Gastroesophageal sphincter (tissue), 4 donors: ENCODE measurements at regions not wholly inside any gene's neighbourhood (a gene's known extent, or its start where the extent isn't known, plus 50 kb on each side); places are given as distances from the start of the nearest gene placed in this dataset.

Experiments
- ATAC-seq: fragments of 150-250 bp; one replicate; pipeline ENCODE4 v1.9.1; 2016; ENCODE audit warnings: mild to moderate bottlenecking, moderate library complexity
- H3K27ac ChIP-seq, 4 donors: fragments of 200-600 bp; sonication (generic) in 3 of 4; 1 replicate in 3 of 4; 2 replicates in 1 of 4; pipeline ENCODE4 v1.5.1; 2016 to 2019
- H3K27me3 ChIP-seq: fragments of 200-600 bp; sonication (generic); one replicate; pipeline ENCODE4 v1.5.1; 2019
- H3K36me3 ChIP-seq, 2 donors: fragments of 200-600 bp; sonication (generic); one replicate each; pipeline ENCODE4 v1.5.1; 2019; ENCODE audit warnings: control low read depth in 1 of 2
- H3K4me1 ChIP-seq, 3 donors: fragments of 200-600 bp; sonication (generic); 1 replicate in 2 of 3; 2 replicates in 1 of 3; pipeline ENCODE4 v1.5.1; 2016 to 2019; ENCODE audit warnings: control low read depth in 2 of 3
- H3K4me3 ChIP-seq, 2 donors: fragments of 200-600 bp; sonication (generic); one replicate each; pipeline ENCODE4 v1.5.1; 2019; ENCODE audit warnings: mild to moderate bottlenecking in 1 of 2, moderate library complexity in 1 of 2
- H3K9me3 ChIP-seq, 3 donors: fragments of 200-600 bp; sonication (generic); one replicate each; pipeline ENCODE4 v1.5.1; 2017 to 2019; ENCODE audit warnings: control low read depth in 2 of 3
- EP300 ChIP-seq: sonication (generic); formaldehyde crosslinking; IDR thresholded peaks from one replicate; pipeline ENCODE4 v1.6.1; 2017; ENCODE audit warnings: antibody characterized with exemption, mild to moderate bottlenecking
- POLR2A ChIP-seq, 2 donors: fragments of 450-650 bp; IDR thresholded peaks; one replicate each; pipeline ENCODE4 v1.6.1; 2017; ENCODE audit warnings: antibody characterized with exemption in 2 of 2, mild to moderate bottlenecking in 2 of 2, moderate library complexity in 1 of 2
- POLR2AphosphoS5 ChIP-seq: sonication (generic); formaldehyde crosslinking; IDR thresholded peaks from one replicate; pipeline ENCODE4 v1.6.1; 2017; ENCODE audit warnings: antibody characterized with exemption
- WGBS, 2 donors: methylation state at CpG; one replicate each; pipeline ENCODE4 v1.1.5; 2018; ENCODE audit warnings: low coverage in 1 of 2; 5-methylcytosine and 5-hydroxymethylcytosine counted together
- TF ChIP-seq, protein P1 (sequence below), 4 experiments: fragments of 200-600 bp in 2 of 4; fragments of 450-650 bp in 2 of 4; sonication (generic) in 1 of 4; IDR thresholded peaks; one replicate each; pipeline ENCODE4 v1.5.1; 2017 to 2019; ENCODE audit warnings: antibody characterized with exemption in 4 of 4, mild to moderate bottlenecking in 2 of 4, moderate library complexity in 2 of 4

GRCh38 chr4:133929531-133930239, 271.9 kb downstream of the PABPC4L start:
- Histone ChIP-seq H3K27me3 (no peaks in the 10 kb centered on the region), H3K27ac (no peak overlapping the region), H3K4me3 (no peak overlapping the region), H3K9me3 (no peaks in the 10 kb centered on the region), H3K36me3 (no peaks in the 10 kb centered on the region), H3K4me1 (no peaks in the 10 kb centered on the region)
- 75 to 81% methylated on average over 1 of the region's 1 CpG for WGBS, 2 donors
- ATAC-seq = no peak
- TF ChIP-seq POLR2A (IDR thresholded peaks at IDR 0.05) (no peak), POLR2AphosphoS5 (no peak), EP300 (no peak)
- TF ChIP-seq, protein P1, sequence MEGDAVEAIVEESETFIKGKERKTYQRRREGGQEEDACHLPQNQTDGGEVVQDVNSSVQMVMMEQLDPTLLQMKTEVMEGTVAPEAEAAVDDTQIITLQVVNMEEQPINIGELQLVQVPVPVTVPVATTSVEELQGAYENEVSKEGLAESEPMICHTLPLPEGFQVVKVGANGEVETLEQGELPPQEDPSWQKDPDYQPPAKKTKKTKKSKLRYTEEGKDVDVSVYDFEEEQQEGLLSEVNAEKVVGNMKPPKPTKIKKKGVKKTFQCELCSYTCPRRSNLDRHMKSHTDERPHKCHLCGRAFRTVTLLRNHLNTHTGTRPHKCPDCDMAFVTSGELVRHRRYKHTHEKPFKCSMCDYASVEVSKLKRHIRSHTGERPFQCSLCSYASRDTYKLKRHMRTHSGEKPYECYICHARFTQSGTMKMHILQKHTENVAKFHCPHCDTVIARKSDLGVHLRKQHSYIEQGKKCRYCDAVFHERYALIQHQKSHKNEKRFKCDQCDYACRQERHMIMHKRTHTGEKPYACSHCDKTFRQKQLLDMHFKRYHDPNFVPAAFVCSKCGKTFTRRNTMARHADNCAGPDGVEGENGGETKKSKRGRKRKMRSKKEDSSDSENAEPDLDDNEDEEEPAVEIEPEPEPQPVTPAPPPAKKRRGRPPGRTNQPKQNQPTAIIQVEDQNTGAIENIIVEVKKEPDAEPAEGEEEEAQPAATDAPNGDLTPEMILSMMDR (IDR thresholded peaks at IDR 0.05) = no peak

DNA sequence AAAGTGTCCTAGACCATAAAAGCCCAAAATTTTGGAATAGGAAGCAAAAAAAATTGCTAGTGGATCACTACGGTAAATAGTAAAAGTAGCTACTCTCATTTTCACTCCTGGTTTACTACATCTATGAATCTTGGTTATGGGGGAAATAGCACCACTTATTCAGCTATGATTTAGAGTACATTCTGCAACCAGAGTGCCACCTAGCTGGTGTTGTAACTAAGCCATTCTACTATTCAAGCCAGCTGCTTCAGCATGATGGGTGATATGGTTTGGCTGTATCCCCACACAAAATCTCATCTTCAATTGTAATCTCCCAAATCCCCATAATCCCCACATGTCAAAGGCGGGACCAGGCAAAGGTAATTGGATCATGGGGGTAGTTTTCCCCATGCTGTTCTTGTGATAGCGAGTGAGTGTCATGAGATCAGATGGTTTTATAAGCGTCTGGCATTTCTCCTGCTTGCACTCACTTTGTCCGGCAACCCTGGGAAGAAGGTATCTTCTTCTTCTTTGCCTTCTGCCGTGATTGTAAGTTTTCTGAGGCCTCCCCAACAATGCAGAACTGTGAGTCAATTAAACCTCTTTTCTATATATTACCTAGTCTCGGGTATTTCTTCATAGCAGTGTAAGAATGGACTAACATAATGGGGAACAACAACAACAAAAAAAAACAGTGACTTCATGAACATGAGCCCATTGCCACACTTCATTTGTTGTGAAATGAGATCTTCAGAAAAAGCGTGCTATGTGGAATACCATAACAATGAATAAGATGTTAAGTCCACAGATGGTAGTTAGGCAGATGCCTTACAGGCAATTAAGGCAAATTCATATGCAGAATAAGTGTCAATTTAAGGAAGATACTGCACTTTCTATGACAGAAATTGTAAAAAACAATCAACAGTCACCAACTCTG, 280.1 kb downstream of the PABPC4L start:
- H3K27me3 ChIP-seq = no peaks in the 10 kb centered on the region
- H3K27ac ChIP-seq = no peak overlapping the region
- ATAC-seq = no peak
- H3K9me3 ChIP-seq = no peaks in the 10 kb centered on the region
- H3K4me3 ChIP-seq = no peak overlapping the region
- TF ChIP-seq POLR2AphosphoS5 (no peak), POLR2A (IDR thresholded peaks at IDR 0.05) (no peak), EP300 (no peak)
- TF ChIP-seq, protein P1 (IDR thresholded peaks at IDR 0.05) = no peak
- H3K4me1 ChIP-seq = no peaks in the 10 kb centered on the region
- WGBS, 2 donors = 89 to 95% methylated on average over 5 to 7 of the region's 8 CpGs
- H3K36me3 ChIP-seq = no peaks in the 10 kb centered on the region

DNA sequence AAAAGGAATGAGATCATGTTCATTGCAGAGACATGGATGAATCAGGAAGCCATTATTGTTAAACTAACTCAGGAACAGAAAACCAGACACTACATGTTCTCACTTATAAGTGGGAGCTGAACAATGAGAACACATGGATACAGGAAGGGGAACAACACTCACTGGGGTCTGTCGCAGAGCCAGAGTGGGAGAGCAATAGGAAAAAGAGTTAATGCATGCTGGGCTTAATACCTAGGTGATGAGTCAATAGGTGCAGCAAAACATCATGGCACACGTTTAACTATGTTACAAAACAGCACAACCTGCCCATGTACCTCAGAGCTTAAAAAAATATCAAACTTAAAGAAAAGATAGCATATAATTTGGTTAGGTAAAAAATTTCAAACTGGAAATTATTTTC, 281.4 kb downstream of the PABPC4L start:
- 89 to 90% methylated on average over 2 of the region's 2 CpGs for WGBS, 2 donors
- Histone ChIP-seq H3K27me3 (no peaks in the 10 kb centered on the region), H3K4me1 (no peaks in the 10 kb centered on the region), H3K4me3 (no peak overlapping the region), H3K9me3 (no peaks in the 10 kb centered on the region), H3K36me3 (no peaks in the 10 kb centered on the region), H3K27ac (no peak overlapping the region)
- TF ChIP-seq POLR2A (IDR thresholded peaks at IDR 0.05) (no peak), POLR2AphosphoS5 (no peak), EP300 (no peak)
- TF ChIP-seq, protein P1 (IDR thresholded peaks at IDR 0.05) = no peak
- no peak for ATAC-seq

- Histone ChIP-seq H3K4me3 (no peak overlapping the region), H3K9me3 (peaks cover 0 to 4% (median 0%) of the 10 kb centered on the region in 3 donors), H3K36me3 (no peaks in the 10 kb centered on the region), H3K27me3 (no peaks in the 10 kb centered on the region), H3K27ac (no peak overlapping the region), H3K4me1 (no peaks in the 10 kb centered on the region)
- no peak for ATAC-seq
- no peak for TF ChIP-seq EP300
- TF ChIP-seq POLR2AphosphoS5 = no peak
- TF ChIP-seq, protein P1 (IDR thresholded peaks at IDR 0.05) = no peak
- TF ChIP-seq POLR2A (IDR thresholded peaks at IDR 0.05) = no peak
- WGBS, 2 donors = 65 to 73% methylated on average over 2 to 3 of the region's 3 CpGs
Measured at GRCh38 chr4:133910165-133910564, 291.4 kb downstream of the PABPC4L start.
